ENCODE measurements at regions not wholly inside any gene's neighbourhood (a gene's known extent, or its start where the extent isn't known, plus 50 kb on each side); places are given as distances from the start of the nearest gene placed in this dataset.

- in situ Hi-C loops (cut with MboI; ENCODE audit: low pct_unique_long_range_greater_than_20kb, low sequenced_read_pairs, unreplicated experiment) = no loop called here
- no peak for DNase-seq (ENCODE audit: low spot score)
- TF ChIP-seq CTCF (IDR thresholded peaks at IDR 0.05; ENCODE audit: extremely low read depth, insufficient read depth, missing control alignments) = no peak
Measured at GRCh38 chr2:225742487-225742886, 343.0 kb downstream of the NYAP2 start.

GRCh38 chr2:225740086-225740485 lies 340.6 kb downstream of the NYAP2 start:
- TF ChIP-seq CTCF (IDR thresholded peaks at IDR 0.05; ENCODE audit: extremely low read depth, insufficient read depth, missing control alignments) = no peak
- no peak for DNase-seq (ENCODE audit: low spot score)
- in situ Hi-C loops (cut with MboI; ENCODE audit: low pct_unique_long_range_greater_than_20kb, low sequenced_read_pairs, unreplicated experiment) = no loop called here

GRCh38 chr2:225739328-225739727 lies 339.8 kb downstream of the NYAP2 start:
- no peak for TF ChIP-seq CTCF (IDR thresholded peaks at IDR 0.05; ENCODE audit: extremely low read depth, insufficient read depth, missing control alignments)
- DNase-seq (ENCODE audit: low spot score) = no peak
- in situ Hi-C loops (cut with MboI; ENCODE audit: low pct_unique_long_range_greater_than_20kb, low sequenced_read_pairs, unreplicated experiment) = no loop called here

GRCh38 chr2:225738735-225739134 lies 339.2 kb downstream of the NYAP2 start:
- no peak for DNase-seq (ENCODE audit: low spot score)
- in situ Hi-C loops (cut with MboI; ENCODE audit: low pct_unique_long_range_greater_than_20kb, low sequenced_read_pairs, unreplicated experiment) = no loop called here
- TF ChIP-seq CTCF (IDR thresholded peaks at IDR 0.05; ENCODE audit: extremely low read depth, insufficient read depth, missing control alignments) = no peak

- in situ Hi-C loops (cut with MboI; ENCODE audit: low pct_unique_long_range_greater_than_20kb, low sequenced_read_pairs, unreplicated experiment) = no loop called here
- no peak for TF ChIP-seq CTCF (IDR thresholded peaks at IDR 0.05; ENCODE audit: extremely low read depth, insufficient read depth, missing control alignments)
- DNase-seq (ENCODE audit: low spot score) = no peak
Measured at GRCh38 chr2:225737556-225737955, 338.0 kb downstream of the NYAP2 start.

GRCh38 chr2:225735844-225736243 lies 336.3 kb downstream of the NYAP2 start:
- TF ChIP-seq CTCF (IDR thresholded peaks at IDR 0.05; ENCODE audit: extremely low read depth, insufficient read depth, missing control alignments) = no peak
- in situ Hi-C loops (cut with MboI; ENCODE audit: low pct_unique_long_range_greater_than_20kb, low sequenced_read_pairs, unreplicated experiment) = no loop called here
- DNase-seq (ENCODE audit: low spot score) = no peak

GRCh38 chr2:225725726-225726125 lies 326.2 kb downstream of the NYAP2 start:
- DNase-seq (ENCODE audit: low spot score) = no peak
- TF ChIP-seq CTCF (IDR thresholded peaks at IDR 0.05; ENCODE audit: extremely low read depth, insufficient read depth, missing control alignments) = no peak
- in situ Hi-C loops (cut with MboI; ENCODE audit: low pct_unique_long_range_greater_than_20kb, low sequenced_read_pairs, unreplicated experiment) = no loop called here
